GM21390 (cell line): ENCODE measurements at regions not wholly inside any gene's neighbourhood (a gene's known extent, or its start where the extent isn't known, plus 50 kb on each side); places are given as distances from the start of the nearest gene placed in this dataset.
A peak's percentile ranks its signal among the peaks of the same experiment; 100 is the strongest.

ENCODE experiments used
- ATAC-seq: cut with Tn5 transposase; IDR thresholded peaks from one replicate; pipeline ENCODE4 v1.9.1; 2021; ENCODE audit not compliant: unreplicated experiment

DNA sequence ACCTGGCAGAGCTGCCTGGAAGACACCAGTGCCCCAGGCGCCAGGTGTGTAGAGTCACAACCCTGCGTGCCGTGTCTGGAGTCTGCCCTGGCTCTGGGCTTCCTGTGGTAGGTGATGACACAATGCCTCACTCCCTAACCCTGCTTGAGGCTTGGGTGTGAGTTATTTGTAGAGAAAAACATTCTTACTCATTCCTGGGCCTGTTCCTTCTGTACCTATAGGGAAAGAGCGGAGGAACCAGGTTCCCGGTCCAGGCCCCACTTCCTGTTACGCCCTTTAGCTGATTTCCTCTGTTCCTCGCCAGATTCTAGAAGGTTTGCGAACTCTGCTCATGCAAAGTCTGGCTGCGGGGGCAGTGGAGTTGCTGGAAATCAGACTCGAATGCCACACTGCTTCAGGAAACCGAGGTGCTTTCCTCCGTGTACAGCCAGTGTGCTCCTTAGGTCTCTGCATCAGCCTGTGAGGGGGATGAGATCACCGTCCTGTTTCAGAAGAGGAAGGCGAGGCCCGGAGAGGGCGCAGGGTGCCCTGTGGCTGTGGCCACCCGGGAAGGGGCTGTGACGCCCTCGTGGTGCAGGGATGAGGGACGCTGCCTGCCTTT is 67.1 kb upstream of the DUSP22 start:
- ATAC-seq, result no peak

DNA sequence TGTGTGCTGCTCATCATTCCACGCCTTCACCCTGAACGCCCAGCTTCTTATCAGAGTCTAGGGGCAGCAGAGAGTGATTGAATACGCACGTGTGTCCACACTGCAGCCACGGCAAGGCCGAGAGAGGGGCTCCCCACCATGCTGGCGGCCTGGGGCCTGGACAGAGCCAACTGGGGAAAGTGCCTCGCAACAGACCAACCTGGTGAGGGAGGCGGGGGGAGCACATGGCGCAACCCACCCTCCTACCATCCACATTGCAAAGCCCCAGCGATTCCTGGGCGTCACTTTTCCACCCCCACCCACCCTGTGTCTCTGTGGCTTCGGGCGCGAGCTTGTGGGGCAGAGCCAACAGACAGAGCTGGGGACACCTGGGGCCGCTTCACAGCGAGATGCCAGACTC is 66.4 kb upstream of the DUSP22 start:
- ATAC-seq, result no peak

DNA sequence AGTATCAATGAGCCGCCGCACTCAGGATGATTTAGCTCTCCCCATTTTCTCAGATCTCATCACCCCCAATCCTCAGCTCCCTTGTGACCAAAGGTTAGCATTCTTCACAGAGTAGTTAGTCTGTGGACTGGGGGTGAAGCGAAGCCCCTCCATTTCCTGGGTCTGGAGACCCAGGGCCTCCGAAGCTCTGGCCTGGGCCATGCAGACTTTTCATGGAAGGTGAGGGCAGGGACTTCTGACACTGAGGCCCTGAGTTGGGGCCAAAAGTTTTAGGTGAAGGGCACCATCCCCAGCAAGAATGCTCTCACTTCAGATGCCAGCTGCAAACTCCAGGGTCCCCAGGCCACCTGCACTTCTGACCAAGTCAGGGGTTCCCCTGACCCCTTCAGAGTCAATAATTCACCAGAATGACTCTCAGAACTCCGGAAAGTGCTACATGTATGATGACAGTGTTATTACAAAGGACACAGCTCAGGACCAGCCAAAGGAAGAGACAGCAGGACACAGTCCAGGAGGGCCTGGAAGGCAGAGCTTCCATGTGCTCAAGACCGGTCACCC is 65.7 kb upstream of the DUSP22 start:
- ATAC-seq, result peak; percentile 2

DNA sequence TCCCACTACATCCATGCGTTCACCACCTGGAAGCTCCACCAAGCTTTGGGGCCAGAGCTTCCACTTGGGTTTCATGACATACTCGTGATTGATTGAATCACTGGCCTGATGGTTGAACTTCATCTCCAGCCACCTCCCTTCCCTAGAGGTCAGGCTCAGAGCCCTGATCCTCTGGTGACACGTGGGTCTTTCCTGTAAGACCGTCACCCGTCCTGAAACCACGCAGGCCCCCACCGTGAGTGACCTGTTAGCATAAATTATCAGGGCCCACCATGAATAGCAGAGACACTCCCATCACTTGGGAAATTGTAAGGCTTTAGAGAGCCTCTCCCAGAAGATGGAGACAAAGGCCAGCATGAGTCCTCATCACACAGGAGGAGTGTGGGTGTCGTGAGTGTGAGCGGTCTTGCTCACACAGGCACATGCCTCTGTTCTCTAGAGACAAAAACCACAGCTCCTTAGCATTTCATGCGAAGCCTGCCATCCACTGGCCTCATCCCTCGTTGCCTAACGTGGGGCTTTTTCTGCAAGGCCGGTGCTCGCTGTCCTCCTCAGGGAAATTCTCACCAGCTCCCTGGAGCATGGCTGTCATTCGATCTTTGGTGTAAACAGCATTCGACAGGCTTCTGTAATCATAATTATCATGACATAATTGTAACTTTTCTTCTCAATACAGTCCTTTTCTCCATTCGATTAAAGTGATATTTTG is 65.1 kb upstream of the DUSP22 start:
- peak; percentile 27 for ATAC-seq

DNA sequence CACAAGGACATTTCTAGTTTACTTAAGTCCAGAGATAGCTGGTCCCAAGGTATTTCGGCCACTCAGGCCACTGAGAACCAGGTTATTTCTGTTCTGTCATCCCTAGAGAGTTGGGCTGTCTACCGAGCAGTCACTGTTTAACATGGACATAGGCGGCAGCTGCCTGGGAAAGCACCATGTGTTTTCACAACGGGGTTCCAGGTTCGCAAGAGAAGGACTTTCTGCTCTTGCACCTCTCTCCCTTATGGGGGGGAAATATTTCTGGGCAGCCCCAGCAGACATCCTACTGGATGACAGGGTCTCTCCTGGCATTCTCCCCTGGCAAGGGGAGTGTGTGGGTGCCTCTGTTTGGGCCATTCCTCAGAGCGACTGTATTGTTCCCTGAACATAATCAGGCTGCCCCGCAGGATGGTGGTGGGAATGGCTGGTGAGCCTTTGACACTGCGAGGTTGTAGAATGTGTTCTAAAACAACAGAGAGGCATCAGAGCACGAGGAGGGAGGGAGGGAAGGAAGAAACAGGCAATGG is 64.4 kb upstream of the DUSP22 start:
- ATAC-seq, result no peak

DNA sequence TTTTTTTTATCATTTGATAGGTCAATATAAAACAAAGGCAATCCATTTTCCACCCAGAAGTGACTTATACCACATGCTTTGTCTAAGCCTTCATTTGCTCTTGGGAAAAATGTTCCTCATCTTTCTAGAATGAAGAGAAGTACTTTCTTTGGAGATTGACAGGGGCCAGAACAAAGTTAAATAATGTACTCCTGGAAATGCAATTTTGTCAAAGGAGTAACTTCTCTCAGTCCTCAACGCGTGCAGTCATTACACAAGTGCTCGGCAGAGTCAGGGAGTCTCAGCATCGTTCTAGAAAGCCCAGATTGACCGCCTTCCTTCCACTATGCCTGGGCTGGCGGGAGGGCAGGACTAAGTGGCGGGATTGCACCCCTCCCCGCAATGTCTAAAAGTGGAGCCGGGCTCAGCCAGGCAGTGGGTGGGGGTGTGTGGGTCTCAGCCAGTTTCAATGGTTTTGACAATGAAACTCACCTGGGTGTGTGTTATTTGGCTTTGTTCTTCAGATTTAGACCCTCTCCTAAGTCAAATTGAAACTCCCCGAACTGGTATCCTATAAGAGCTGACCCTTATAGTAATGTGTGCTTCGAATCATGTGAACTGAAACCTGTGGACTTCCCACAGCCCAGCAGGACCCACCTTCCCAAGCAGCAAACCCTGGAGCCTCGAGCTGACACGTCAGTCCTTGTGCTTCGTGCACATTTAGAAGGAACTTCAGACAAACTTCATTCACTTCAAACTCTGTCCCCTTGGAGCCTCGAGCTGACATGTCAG is 63.2 kb upstream of the DUSP22 start:
- ATAC-seq, result peak; percentile 38

DNA sequence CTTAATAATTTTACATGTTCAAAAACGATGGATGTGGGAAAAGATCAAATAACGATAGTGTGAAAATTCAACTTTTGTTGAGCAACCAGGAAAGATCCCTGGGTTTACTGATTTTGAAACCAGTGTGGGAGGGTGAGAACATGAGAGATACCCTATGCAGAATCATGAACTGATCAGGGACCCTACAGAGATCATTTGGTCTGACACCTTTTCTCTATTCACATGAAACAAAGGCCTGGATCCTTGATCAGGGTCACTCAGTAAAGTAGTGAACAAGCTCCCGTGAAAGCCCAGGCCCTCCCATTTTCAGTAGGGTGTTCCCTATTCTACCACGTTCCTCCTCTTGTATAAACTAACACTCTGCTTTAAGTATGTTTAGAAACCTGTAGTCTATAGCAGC is 60.5 kb upstream of the DUSP22 start:
- peak; percentile 20 for ATAC-seq

DNA sequence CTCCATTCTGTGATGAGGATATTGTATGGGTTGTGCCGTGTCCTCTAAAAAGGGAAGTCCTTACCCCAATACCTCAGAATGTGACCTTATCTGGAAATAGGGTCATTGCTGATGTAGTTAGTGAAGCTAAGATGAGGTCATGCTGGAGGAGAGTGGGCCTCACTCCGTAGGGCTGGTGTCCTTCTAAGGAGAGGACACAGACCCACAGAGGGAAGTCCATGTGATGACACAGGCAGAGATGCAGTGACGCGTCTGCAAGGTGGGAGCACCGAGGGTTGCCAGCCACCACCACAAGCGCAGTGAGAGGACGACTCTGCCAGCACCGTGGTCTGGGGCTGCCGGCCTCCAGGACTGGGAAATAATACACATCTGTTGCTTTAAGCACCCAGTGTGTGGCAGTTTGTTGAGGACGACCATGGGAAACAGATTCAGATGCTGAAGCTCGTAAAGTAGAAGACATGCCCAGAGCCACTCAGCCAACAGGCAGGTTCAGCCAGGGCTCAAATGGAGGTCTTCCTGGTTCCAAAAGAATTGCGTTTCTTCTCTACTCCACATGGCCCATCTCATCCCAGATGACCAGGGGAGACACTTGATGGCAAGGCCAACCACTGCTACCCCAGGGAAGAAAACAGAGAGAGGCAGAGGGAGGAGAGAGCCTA is 59.2 kb upstream of the DUSP22 start:
- no peak for ATAC-seq

DNA sequence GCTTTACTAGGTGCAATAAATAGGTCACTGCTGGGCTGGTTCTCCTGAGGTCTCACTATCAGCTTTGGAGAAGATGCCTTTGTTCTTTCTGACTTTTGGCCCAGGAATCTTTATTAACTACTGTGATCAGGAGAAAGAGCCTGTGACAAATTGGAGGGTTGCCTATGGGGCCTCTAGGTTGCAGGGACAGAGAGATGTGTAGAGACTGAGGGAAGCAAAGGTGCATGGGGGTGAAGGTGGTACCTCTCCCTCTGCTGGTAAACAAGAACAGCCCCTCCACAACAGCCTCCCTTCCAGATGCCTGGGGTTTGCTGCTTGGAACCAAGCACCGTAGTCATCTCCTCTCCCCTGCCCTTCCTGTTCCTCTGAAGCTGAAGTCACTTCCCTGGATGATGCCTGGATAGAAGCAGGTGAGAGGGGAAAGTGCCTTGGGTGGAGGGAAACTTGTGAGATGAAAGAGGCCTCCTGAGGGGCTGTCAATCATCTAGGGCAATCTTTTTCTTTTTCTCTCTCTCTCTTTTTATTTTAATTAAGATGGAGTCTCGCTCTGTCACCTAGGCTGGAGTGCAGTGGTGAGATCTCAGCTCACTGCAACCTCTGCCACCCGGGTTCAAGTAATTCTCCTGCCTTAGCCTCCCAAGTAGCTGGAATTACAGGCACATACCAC is 57.4 kb upstream of the DUSP22 start:
- ATAC-seq, result no peak

DNA sequence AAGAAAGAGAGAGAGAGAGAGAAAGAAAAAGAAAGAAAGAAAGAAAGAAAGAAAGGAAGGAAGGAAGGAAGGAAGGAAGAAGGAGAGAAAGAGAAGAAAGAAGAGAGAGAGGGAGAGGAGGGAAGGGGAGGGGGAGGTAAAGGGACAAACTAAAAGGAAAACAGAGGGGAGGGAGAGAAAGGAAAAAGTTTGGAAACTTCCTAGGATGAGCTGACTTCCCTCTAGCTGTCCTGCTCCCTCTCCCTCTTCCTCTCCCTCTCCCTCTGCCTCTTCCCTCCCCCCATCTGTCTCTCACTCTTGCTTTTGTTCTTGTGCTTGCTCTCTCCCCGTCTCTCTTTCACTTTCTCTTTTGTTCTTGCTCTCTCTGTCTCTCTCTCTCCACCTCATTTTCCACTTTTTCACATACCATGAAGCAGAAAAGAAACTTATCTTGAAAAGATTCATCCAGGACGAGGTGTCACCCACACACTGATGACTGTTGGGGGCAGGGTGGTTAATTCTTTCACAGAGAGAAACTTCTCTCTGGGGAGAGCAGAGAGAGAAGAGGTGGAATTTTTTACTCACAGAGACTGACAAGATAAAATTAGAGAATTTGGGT is 56.4 kb upstream of the DUSP22 start:
- ATAC-seq, result peak; percentile 52

DNA sequence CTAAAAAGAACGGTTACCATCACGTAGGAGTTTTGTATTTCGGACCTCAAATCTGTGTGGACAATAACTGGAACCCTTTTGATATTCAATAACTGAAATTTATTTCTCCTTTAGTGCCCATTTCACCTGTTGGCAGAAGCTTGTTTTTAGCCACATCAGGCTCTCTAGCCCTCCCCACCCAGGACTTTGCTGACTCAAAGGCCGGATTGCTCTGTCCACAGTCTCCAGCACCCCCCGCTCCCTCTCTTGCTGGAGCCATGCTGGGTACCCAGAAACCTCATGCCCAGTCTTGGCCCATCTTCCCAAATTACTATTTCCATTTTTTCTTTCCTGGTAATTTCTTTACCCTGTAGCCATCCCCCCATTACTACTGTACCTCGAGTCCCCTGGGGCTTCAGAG is 55.8 kb upstream of the DUSP22 start:
- ATAC-seq, result no peak

DNA sequence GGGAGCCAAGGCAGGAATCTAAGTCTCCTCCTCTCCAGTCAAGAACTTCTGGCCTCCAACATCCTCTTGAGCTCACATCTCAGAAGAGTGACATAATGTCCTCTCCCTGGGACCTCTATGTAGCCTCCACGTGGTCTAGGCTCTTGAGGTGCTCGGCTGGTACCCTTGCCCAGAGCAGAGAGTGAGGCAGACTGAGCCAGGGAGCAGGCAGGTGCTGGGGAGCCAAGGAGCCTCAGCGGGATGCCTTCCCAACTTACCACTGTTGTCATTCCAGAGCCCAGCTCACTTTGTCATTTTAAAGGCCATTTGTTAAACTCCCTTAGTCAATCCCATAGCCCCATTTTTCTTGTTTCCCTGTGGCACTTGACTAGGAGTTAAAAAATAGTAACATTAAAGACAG is 52.1 kb upstream of the DUSP22 start:
- no peak for ATAC-seq

DNA sequence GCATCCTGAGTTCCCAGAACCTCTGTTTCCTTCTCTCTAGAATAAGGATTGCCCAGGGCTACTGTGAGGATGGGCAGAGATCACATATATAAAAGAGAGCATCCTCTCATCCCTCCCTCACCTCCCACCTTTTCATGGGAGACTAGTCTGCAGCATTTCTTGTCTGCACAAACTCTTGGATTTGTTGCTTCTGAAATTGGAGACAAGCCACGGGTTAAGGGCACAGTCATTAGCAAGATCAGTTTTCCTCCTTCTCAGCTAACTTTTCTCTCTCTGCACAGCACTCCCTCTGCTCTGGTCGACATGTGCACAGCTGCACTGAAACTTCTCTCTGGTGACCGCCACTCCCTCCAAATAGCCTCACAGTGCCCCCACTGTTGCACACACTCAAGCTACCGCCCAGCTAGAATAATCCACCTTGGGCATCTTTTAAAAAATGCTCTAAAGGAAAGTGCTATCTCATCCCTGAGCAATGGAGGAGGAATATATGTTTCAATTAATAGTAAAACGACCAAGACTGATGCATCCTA is 50.9 kb upstream of the DUSP22 start:
- ATAC-seq, result no peak
